Heart right ventricle (tissue), 16 donors: ENCODE measurements at regions not wholly inside any gene's neighbourhood (a gene's known extent, or its start where the extent isn't known, plus 50 kb on each side); places are given as distances from the start of the nearest gene placed in this dataset.
"Not testable (repeated sequence)": the region's sequence is repeated elsewhere in the genome, so short reads cannot be mapped to it uniquely, and the experiment has no call there.

Experiments
- ATAC-seq, 8 donors: fragments of 200-7000 bp; cut with Tn5 transposase; one replicate each; pipeline ENCODE4 v1.9.1; 2020; ENCODE audit warnings: mild to moderate bottlenecking in 8 of 8, moderate library complexity in 8 of 8, moderate number of reproducible peaks in 1 of 8
- DNase-seq, 2 donors: peaks; one replicate each; pipeline ENCODE4 v3.0.0-alpha.2; 2020
- H3K27ac ChIP-seq, 10 donors: fragments of 200-600 bp; sonication (generic) in 2 of 10; one replicate each; pipeline versions ENCODE4 v1.5.0 to v1.8.0; 2020 to 2022; ENCODE audit warnings: mild to moderate bottlenecking in 3 of 10
- H3K27me3 ChIP-seq, 7 donors: fragments of 200-600 bp; one replicate each; pipeline ENCODE4 v1.8.0; 2021 to 2022; ENCODE audit warnings: mild to moderate bottlenecking in 2 of 7
- H3K36me3 ChIP-seq, 9 donors: fragments of 200-600 bp; sonication (generic) in 1 of 9; one replicate each; pipeline versions ENCODE4 v1.5.0 to v1.8.0; 2020 to 2022; ENCODE audit warnings: mild to moderate bottlenecking in 2 of 9
- H3K4me1 ChIP-seq, 9 donors: fragments of 200-600 bp; sonication (generic) in 1 of 9; one replicate each; pipeline versions ENCODE4 v1.5.0 to v1.8.0; 2020 to 2022; ENCODE audit warnings: mild to moderate bottlenecking in 4 of 9
- H3K4me3 ChIP-seq, 10 donors: fragments of 200-600 bp; sonication (generic) in 2 of 10; one replicate each; pipeline versions ENCODE4 v1.5.0 to v1.8.0; 2020 to 2022; ENCODE audit warnings: mild to moderate bottlenecking in 7 of 10, moderate library complexity in 2 of 10
- H3K9me3 ChIP-seq, 11 donors: fragments of 200-600 bp in 10 of 11; sonication (generic) in 2 of 11; one replicate each; pipeline versions ENCODE4 v1.5.0 to v1.8.0; 2013 to 2022; ENCODE audit warnings: mild to moderate bottlenecking in 2 of 11, control low read depth in 1 of 11, moderate library complexity in 1 of 11
- WGBS, 2 donors: extraction: QIAGEN DNeasy Blood & Tissue Kit; methylation state at CpG; one replicate each; pipeline ENCODE4 v1.1.7; 2013; ENCODE audit warnings: inconsistent platforms in 1 of 2; 5-methylcytosine and 5-hydroxymethylcytosine counted together
- intact Hi-C, 10 donors: fragments of 100-400 bp; cut with DNase I; formaldehyde crosslinking; loops; one replicate each; pipeline versions ENCODE4 v1.11.1 to v1.14.2; 2022
- TF ChIP-seq, protein P1 (sequence below), 9 donors: fragments of 200-600 bp; sonication (generic) in 2 of 9; IDR thresholded peaks; one replicate each; pipeline versions ENCODE4 v1.5.0 to v1.8.0; 2021 to 2022; ENCODE audit warnings: antibody characterized with exemption in 9 of 9, mild to moderate bottlenecking in 5 of 9, moderate library complexity in 1 of 9
- donor health status: Arrhythmogenic right ventricular cardiomyopathy.
- donor health status: ischemic (EF 13 %, LVEDD 7.1; RV severe dilation, severe dysfunction).
- donor health status: healthy with polysubstance abuse.
- donor health status: DM: no; HTN: yes; CAD: no.
- donor health status: DM: no; HTN: no; CAD: no.
- donor health status: ischemic (EF 25% LVEDD 6.9; RV normal size, moderate dysfunction).
- donor health status: ischemic (EF 25% LVEDD 5.7; RV mildly dilated, moderate dysfunction).
- donor health status: healthy.
- donor health status: DM: yes; HTN: yes; CAD: no.
- donor health status: Ischemic cardiomyopathy.
- donor health status: ischemic (EF 35%, LVEDD 5.7; RV mildly dilated, moderate dysfunction).
- donor health status: nonischemic (EF 11% LVEDD 7.7; RV severe dilation, severe dysfunction).
- donor health status: DM: yes; HTN: yes; CAD: no.
- donor health status: PGD.
- donor health status: ischemic (EF 29% LVEDD 5.4; RV normal size, mild dysfunction).
- donor health status: nonischemic (EF 23%, LVEDD 6.1; RV moderate dilation, normal function).

DNA sequence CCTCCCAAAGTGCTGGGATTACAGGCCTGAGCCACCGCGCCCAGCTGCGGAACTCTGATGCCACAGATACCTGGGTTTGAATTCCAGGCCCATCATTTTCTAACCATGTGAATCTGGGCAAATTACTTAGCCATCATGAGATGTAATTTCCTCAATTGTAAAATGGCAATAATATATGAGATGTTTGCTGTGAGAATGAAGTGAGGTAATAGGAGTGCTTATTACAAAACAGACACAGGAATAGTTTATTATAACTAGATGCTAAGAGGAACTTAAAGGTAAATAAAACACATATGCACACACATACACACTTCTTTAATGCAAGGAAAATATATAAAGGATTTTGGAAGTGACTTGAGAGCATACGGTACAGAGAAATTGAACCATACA is 64.7 kb upstream of the TNIK start:
- H3K9me3 ChIP-seq = no peaks in the 10 kb centered on the region
- ATAC-seq (no peak), DNase-seq (no peak)
- H3K27me3 ChIP-seq = no peaks in the 10 kb centered on the region
- intact Hi-C loops = no loop called here
- peaks cover 0 to 10% (median 0%) of the 10 kb centered on the region in 9 donors for H3K4me1 ChIP-seq
- 99 to 100% methylated on average over 4 of the region's 4 CpGs for WGBS, 2 donors
- H3K27ac ChIP-seq = no peak overlapping the region
- TF ChIP-seq, protein P1, sequence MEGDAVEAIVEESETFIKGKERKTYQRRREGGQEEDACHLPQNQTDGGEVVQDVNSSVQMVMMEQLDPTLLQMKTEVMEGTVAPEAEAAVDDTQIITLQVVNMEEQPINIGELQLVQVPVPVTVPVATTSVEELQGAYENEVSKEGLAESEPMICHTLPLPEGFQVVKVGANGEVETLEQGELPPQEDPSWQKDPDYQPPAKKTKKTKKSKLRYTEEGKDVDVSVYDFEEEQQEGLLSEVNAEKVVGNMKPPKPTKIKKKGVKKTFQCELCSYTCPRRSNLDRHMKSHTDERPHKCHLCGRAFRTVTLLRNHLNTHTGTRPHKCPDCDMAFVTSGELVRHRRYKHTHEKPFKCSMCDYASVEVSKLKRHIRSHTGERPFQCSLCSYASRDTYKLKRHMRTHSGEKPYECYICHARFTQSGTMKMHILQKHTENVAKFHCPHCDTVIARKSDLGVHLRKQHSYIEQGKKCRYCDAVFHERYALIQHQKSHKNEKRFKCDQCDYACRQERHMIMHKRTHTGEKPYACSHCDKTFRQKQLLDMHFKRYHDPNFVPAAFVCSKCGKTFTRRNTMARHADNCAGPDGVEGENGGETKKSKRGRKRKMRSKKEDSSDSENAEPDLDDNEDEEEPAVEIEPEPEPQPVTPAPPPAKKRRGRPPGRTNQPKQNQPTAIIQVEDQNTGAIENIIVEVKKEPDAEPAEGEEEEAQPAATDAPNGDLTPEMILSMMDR (IDR thresholded peaks at IDR 0.05) = no peak
- no peaks in the 10 kb centered on the region for H3K36me3 ChIP-seq
- no peak overlapping the region for H3K4me3 ChIP-seq

DNA sequence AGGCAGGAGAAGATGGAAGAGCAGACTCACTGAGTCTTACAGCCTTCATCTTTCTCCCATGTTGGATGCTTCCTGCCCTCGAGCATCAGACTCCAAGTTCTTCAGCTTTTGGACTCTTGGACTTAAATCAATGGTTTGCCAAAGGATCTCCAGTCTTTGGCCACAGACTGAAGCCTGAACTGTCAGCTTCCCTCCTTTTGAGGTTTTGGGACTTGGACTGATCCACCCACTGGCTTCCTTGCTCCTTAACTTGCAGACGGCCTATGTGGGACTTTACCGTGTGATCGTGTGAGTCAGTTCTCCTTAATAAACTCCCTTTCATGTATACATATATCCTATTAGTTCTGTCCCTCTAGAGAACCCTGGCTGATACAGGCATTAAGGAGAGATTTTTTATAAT is 62.4 kb upstream of the TNIK start:
- 88 to 89% methylated on average over 4 of the region's 4 CpGs for WGBS, 2 donors
- Histone ChIP-seq H3K27ac (no peak overlapping the region), H3K4me3 (no peak overlapping the region), H3K36me3 (no peaks in the 10 kb centered on the region), H3K9me3 (no peaks in the 10 kb centered on the region), H3K4me1 (peaks cover 0 to 10% (median 0%) of the 10 kb centered on the region in 9 donors), H3K27me3 (no peaks in the 10 kb centered on the region)
- TF ChIP-seq, protein P1 (IDR thresholded peaks at IDR 0.05) = no peak
- intact Hi-C loops = no loop called here
- ATAC-seq (no peak), DNase-seq (no peak)

DNA sequence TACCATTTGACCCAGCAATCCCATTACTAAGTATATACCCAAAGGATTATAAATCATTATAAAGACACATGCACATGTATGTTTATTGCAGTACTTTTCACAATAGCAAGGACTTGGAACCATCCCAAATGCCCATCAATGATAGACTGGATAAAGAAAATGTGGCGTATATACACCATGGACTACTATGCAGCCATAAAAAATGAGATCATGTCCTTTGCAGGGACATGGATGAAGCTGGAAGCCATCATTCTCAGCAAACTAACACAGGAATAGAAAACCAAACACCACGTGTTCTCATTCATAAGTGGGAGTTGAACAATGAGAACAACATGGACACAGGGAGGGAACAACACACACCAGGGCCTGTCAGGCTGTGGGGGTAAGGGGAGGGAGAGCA is 59.2 kb upstream of the TNIK start:
- H3K27ac ChIP-seq, intact Hi-C loops, ATAC-seq, H3K27me3 ChIP-seq, H3K9me3 ChIP-seq, H3K4me1 ChIP-seq, H3K36me3 ChIP-seq, H3K4me3 ChIP-seq, DNase-seq: not testable (repeated sequence)
- WGBS, 2 donors = 89 to 93% methylated on average over 2 of the region's 2 CpGs

DNA sequence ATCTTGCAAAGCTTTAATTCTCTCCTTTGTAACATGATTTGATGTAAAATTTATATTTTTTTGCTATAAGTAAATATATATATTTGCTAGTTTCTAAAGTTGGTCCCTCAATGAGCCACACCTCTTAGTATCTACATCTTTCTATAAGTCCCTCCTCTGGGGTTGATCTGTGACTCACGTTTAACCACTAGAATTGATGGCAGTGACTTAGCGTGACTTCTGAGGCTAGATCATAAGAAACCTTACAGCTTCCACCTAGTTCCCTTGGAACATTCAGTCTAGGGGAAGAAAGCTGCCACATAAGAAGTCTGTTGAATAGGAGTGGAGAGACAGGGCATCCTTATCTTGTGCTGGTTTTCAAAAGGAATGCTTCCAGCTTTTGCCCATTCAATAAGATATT is 56.6 kb upstream of the TNIK start:
- Histone ChIP-seq H3K27me3 (no peaks in the 10 kb centered on the region), H3K27ac (no peak overlapping the region), H3K36me3 (no peaks in the 10 kb centered on the region), H3K4me3 (no peak overlapping the region), H3K9me3 (no peaks in the 10 kb centered on the region), H3K4me1 (no peaks in the 10 kb centered on the region)
- TF ChIP-seq, protein P1 (IDR thresholded peaks at IDR 0.05) = no peak
- no peak for ATAC-seq
- WGBS, 2 donors = 70 to 75% methylated on average over 2 of the region's 2 CpGs
- DNase-seq = no peak
- intact Hi-C loops = no loop called here

DNA sequence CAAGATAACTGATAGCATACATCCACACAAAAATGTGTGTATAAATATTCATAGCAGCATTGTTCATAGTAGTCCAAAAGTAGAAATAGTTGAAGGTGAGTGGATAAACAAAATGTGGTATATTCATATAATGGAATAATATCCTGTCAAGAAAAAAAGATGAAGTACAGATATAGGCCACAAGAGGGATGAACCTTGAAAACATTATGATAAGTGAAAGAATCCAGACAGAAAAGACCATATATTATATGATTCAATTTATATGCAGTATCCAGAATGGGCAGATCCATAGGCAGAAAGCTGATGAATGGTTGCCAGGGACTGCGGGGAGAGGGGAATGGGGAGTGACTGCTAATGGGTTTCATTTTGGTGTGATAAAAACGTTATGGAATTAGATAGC is 54.3 kb upstream of the TNIK start:
- H3K36me3 ChIP-seq = no peaks in the 10 kb centered on the region
- no peaks in the 10 kb centered on the region for H3K9me3 ChIP-seq
- peaks cover 0 to 4% (median 0%) of the 10 kb centered on the region in 9 donors for H3K4me1 ChIP-seq
- no peak overlapping the region for H3K4me3 ChIP-seq
- H3K27ac ChIP-seq = no peak overlapping the region
- intact Hi-C loops = no loop called here
- H3K27me3 ChIP-seq = no peaks in the 10 kb centered on the region
- 77 to 81% methylated on average over 2 of the region's 2 CpGs for WGBS, 2 donors
- TF ChIP-seq, protein P1 (IDR thresholded peaks at IDR 0.05) = no peak
- ATAC-seq (no peak), DNase-seq (no peak)
